Gastroesophageal sphincter (tissue), 3 donors: ENCODE measurements at regions not wholly inside any gene's neighbourhood (a gene's known extent, or its start where the extent isn't known, plus 50 kb on each side); places are given as distances from the start of the nearest gene placed in this dataset.

ENCODE experiments used
- CTCF ChIP-seq, 4 experiments: fragments of 200-600 bp in 2 of 4; fragments of 450-650 bp in 2 of 4; sonication (generic) in 1 of 4; IDR thresholded peaks; one replicate each; pipeline ENCODE4 v1.5.1; 2017 to 2019; ENCODE audit warnings: antibody characterized with exemption in 4 of 4, mild to moderate bottlenecking in 2 of 4, moderate library complexity in 2 of 4
- EP300 ChIP-seq: sonication (generic); formaldehyde crosslinking; IDR thresholded peaks from one replicate; pipeline ENCODE4 v1.6.1; 2017; ENCODE audit warnings: antibody characterized with exemption, mild to moderate bottlenecking

DNA sequence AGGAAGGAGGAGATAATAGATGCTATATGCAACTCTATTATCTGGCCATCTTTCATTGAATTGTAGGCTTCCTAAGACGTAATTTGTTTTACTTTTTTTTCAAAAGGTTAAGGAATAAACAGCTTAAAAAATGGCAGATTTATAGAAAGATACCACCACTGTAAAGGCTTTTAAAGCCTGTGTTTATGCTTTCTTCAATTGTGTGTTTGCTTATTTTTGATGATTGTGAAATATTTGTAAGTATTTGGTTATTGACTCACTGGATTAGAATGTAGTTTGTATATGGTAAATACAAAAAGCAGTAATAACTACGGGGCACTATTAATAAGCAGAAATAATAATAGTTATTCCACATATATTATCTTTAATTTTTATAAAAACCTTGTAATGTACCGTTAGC is 437.9 kb downstream of the KLF5 start:
- no peak for TF ChIP-seq CTCF (IDR thresholded peaks at IDR 0.05)
- TF ChIP-seq EP300: no peak
